SJSA1 (cell line): ENCODE measurements at regions not wholly inside any gene's neighbourhood (a gene's known extent, or its start where the extent isn't known, plus 50 kb on each side); places are given as distances from the start of the nearest gene placed in this dataset.

Experiments used
- DNase-seq, 2 experiments: peaks; one replicate each; pipeline ENCODE4 v3.0.0-alpha.2; 2015 to 2020; ENCODE audit warnings: low spot score in 2 of 2, low read depth in 1 of 2
- H3K27ac ChIP-seq: fragments of 250-450 bp; sonication (Bioruptor Pico); 2 replicates; pipeline ENCODE4 v1.5.1; 2020; ENCODE audit warnings: mild to moderate bottlenecking, moderate library complexity
- H3K27me3 ChIP-seq: fragments of 250-450 bp; sonication (Bioruptor Pico); replicated peaks from 2 replicates; pipeline ENCODE4 v1.5.1; 2020; ENCODE audit warnings: mild to moderate bottlenecking, moderate library complexity
- H3K36me3 ChIP-seq: fragments of 250-450 bp; sonication (Bioruptor Pico); 2 replicates; pipeline ENCODE4 v1.5.1; 2020; ENCODE audit warnings: mild to moderate bottlenecking
- H3K4me1 ChIP-seq: fragments of 250-450 bp; sonication (Bioruptor Pico); replicated peaks from 2 replicates; pipeline ENCODE4 v1.6.1; 2021; ENCODE audit warnings: mild to moderate bottlenecking
- H3K4me3 ChIP-seq: fragments of 250-450 bp; sonication (Bioruptor Pico); 2 replicates; pipeline ENCODE4 v1.5.1; 2020; ENCODE audit warnings: mild to moderate bottlenecking
- H3K9me3 ChIP-seq: fragments of 250-450 bp; sonication (Bioruptor Pico); replicated peaks from 2 replicates; pipeline ENCODE4 v1.5.1; 2020; ENCODE audit warnings: mild to moderate bottlenecking

DNA sequence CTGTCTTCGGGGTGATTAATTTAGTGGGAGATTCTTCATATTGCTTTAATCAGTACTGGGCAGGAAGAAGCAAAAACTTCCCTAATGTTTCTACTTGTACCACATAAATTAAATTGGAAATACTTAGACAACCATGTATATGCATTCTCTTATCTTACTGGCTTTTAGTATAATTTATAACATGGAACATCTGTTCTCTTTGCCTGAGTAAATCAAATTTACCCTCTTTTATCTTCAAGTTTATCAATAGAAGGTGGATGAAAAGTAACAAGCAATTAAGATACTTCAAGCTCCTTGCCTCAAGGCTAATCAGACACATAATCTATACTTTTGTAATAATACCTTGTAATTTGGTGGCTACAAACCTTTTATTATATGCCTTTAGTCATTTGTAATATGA is 274.4 kb upstream of the ARX start:
- DNase-seq, result no peak
- no peak overlapping the region for H3K27ac ChIP-seq
- H3K36me3 ChIP-seq, result no peaks in the 10 kb centered on the region
- H3K4me3 ChIP-seq, result no peak overlapping the region
- no peaks in the 10 kb centered on the region for H3K27me3 ChIP-seq
- no peaks in the 10 kb centered on the region for H3K4me1 ChIP-seq
- H3K9me3 ChIP-seq, result no peaks in the 10 kb centered on the region

DNA sequence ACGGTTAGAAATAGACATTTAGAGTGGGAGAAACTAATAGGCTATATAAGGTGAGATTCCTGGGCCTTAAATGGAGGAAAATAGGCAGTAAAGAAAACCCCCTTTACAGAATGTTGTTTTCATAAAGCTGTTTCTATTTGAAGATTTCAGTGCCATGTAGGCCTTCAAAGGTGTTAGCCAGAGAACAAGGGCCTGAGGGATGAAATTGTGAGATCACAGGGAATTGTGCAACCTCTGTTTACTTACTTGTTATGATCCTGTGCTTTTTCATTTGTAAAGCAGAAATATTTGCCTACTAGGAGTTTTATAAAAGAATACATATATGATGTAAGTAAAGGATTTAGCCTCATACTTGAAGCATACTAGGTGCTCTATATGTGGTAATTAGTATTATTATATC is 272.9 kb upstream of the ARX start:
- no peaks in the 10 kb centered on the region for H3K36me3 ChIP-seq
- no peak for DNase-seq
- H3K4me3 ChIP-seq, result no peak overlapping the region
- H3K4me1 ChIP-seq, result no peaks in the 10 kb centered on the region
- H3K27me3 ChIP-seq, result no peaks in the 10 kb centered on the region
- no peaks in the 10 kb centered on the region for H3K9me3 ChIP-seq
- H3K27ac ChIP-seq, result no peak overlapping the region

DNA sequence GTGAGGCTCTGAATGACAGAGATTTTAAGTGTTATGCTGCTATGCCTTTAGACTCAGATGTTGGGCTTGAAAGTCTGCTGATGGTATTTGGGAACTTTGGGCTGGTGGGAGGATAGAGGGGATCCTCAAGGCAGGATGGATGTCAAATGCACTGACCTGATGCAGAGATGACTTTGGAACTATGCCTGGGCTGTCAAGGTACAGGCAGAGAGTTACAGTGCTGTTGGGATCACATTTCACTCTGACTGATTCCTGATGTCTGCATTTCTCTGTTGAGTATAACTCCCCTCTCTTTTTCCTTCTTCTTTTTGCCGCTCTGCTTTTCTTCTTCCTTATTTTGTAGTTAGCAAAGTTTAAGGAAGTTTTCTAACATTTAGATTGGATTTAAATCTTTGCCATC is 271.8 kb upstream of the ARX start:
- no peaks in the 10 kb centered on the region for H3K36me3 ChIP-seq
- no peaks in the 10 kb centered on the region for H3K27me3 ChIP-seq
- no peak overlapping the region for H3K4me3 ChIP-seq
- no peaks in the 10 kb centered on the region for H3K4me1 ChIP-seq
- DNase-seq, result no peak
- no peak overlapping the region for H3K27ac ChIP-seq
- H3K9me3 ChIP-seq, result no peaks in the 10 kb centered on the region

DNA sequence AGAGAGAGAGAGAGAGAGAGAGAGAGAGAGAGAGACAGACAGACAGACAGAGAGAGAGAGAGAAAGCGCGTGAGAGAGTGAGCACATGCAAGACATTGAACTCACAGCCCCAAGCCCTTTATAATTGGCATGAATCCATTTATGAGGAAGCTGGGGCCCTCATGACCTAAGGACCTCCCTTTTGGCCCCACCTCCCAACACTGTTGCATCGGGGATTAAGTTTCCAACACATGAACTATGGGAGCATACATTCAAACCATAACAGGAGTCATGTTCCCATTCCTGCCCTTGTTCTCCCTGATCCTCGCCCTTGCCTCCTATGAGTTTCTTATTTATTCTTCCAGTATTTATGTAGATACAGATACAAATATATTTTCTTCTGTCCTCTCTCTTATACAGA is 269.8 kb upstream of the ARX start:
- Histone ChIP-seq H3K4me3 (no peak overlapping the region), H3K27ac (no peak overlapping the region), H3K4me1 (no peaks in the 10 kb centered on the region), H3K27me3 (no peaks in the 10 kb centered on the region), H3K9me3 (no peaks in the 10 kb centered on the region), H3K36me3 (no peaks in the 10 kb centered on the region)
- DNase-seq, result no peak

DNA sequence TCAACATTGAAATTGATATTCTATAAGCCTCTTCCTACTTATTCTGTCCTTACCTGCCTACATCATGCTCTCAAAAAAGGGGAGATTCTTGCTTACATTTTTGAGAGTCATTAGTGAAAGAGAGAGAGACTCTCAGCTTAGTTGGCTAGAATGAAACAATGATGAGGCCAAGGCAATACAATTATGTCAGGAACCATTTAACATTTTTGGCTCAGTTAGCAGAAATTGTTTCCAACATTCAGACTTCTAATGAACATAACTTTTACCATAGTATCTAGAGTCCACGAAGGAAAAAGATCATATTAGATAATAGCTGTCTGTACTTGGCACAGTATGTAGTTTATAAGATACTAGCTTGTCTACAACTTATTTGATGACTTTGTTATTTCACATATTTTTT is 263.7 kb upstream of the ARX start:
- H3K27ac ChIP-seq, result no peak overlapping the region
- H3K36me3 ChIP-seq, result no peaks in the 10 kb centered on the region
- no peak overlapping the region for H3K4me3 ChIP-seq
- H3K4me1 ChIP-seq, result no peaks in the 10 kb centered on the region
- no peaks in the 10 kb centered on the region for H3K9me3 ChIP-seq
- H3K27me3 ChIP-seq, result no peaks in the 10 kb centered on the region
- no peak for DNase-seq

DNA sequence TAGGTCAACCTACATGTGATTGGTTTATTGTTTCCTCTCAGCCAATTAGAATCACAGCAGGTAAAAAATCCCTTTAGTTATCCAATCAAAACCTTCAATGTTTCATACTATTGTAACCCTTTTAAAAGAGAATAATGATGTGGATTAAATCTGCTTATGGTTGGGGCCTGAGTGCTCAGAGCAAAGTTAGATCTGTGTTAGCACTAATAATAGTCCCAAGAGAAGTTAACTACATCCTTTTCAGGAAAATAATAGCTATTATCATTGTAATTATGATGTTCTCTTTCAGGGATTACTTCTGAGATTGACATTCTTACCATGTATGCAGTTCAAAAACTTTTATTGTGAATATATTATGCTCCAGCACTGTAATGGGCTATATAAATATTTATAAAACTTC is 262.6 kb upstream of the ARX start:
- DNase-seq, result no peak
- Histone ChIP-seq H3K4me3 (no peak overlapping the region), H3K4me1 (no peaks in the 10 kb centered on the region), H3K9me3 (no peaks in the 10 kb centered on the region), H3K27ac (no peak overlapping the region), H3K36me3 (no peaks in the 10 kb centered on the region), H3K27me3 (no peaks in the 10 kb centered on the region)

DNA sequence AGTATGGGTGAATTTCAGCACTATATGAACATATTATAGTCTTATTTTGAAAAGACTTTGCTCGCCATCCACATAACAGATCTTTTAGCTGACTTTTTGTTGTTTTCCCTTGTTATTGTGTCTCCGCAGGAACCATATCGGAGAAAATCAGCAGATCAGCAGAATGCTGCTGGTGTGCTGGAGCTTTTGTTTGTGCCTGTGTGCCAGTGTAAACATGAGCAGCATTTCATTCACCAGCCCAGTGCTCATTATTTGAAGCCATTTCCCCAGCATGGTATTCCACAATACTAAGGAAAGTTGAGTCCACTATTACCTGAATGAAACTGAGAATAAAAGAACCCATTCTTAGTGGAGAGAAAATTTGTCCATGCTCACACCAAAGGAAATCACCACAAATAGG is 261.8 kb upstream of the ARX start:
- no peaks in the 10 kb centered on the region for H3K9me3 ChIP-seq

DNA sequence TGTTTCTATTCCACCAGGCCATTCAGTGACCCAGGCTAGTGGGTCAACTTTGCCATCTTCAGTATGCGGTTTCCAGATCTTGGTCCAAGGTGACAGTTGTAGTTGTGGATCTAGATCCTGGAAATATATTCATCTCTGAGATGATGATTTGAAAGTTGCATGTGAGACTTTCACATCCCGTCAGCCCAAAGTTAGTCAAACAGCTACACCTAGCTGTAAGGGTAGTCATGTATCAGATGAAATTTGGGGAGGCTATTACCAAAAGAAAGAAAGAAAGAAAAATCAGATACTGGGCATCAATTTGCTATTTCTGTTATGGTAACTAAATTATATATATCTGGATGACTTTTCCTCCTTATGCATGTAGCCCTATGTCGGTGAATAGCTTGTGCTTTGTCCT is 259.4 kb upstream of the ARX start:
- no peaks in the 10 kb centered on the region for H3K27me3 ChIP-seq
- H3K36me3 ChIP-seq, result no peaks in the 10 kb centered on the region
- H3K27ac ChIP-seq, result no peak overlapping the region
- no peak overlapping the region for H3K4me3 ChIP-seq
- no peak for DNase-seq
- H3K9me3 ChIP-seq, result no peaks in the 10 kb centered on the region
- no peaks in the 10 kb centered on the region for H3K4me1 ChIP-seq

More for the DNA sequence above, 261.8 kb upstream of the ARX start:
- Histone ChIP-seq H3K27me3 (no peaks in the 10 kb centered on the region), H3K36me3 (no peaks in the 10 kb centered on the region), H3K4me3 (no peak overlapping the region), H3K4me1 (no peaks in the 10 kb centered on the region), H3K27ac (no peak overlapping the region)
- DNase-seq, result no peak

DNA sequence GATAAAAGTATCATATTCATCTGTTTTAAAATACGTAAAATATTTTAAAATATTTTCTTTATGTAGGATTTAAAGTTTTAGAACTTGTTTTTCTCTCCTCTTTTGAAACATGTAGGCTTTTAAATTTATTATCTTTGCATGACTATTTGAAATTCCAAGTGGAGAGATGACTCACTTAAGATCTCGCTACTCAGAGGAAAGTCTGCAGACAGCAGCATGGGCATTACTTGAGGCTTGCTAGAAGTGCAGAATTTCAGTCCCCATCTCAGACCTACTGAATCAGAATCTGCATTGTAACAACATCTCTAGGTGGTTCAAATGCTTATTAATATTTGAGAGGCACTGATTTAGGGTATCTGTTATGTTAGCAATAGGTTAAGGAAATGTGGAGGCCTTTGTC is 225.7 kb upstream of the ARX start:
- Histone ChIP-seq H3K27ac (no peak overlapping the region), H3K4me1 (no peaks in the 10 kb centered on the region), H3K4me3 (no peak overlapping the region), H3K36me3 (no peaks in the 10 kb centered on the region), H3K9me3 (no peaks in the 10 kb centered on the region), H3K27me3 (no peaks in the 10 kb centered on the region)
- no peak for DNase-seq

DNA sequence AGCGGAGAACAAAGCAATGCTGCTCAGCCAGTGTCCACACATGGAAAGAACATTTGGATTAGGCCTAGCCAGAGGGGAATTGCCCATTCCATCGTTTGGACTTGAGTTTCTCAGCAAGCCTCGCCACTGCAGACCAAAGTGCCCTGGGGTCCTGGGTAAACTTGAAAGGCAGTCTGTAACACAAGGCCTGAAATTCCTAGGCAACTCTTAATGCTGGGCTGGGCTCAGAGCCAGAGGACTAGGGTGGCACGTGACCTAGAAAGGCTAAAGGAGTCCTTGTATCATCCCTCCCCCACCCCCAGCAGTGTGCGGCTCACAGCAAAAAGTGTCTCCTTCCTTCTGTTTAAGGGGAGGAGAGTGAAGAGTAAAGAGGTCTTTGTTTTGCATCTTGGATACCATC is 210.4 kb upstream of the ARX start:
- H3K9me3 ChIP-seq, result no peaks in the 10 kb centered on the region
- no peak overlapping the region for H3K27ac ChIP-seq
- no peaks in the 10 kb centered on the region for H3K27me3 ChIP-seq
- H3K4me3 ChIP-seq, result no peak overlapping the region
- H3K4me1 ChIP-seq, result no peaks in the 10 kb centered on the region
- DNase-seq, result no peak
- no peaks in the 10 kb centered on the region for H3K36me3 ChIP-seq

DNA sequence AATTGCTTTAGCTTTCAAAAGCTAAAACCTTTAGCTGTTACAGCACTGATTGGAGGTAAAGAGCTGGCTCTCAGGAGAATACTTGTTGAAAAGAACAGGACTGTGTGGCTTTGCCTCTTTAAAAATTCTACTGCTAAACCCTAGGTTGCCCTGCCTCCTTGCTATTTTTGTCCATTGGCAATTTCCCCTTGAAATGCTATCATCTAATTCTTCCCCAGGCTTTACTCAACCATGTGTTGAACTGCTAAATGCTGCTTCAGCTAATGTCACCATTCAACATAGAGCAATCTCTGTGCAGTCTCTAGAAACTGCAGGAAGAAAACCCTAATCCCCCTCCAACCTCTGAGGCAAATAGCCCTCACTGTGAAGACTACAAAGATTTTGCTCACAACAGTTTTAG is 203.7 kb upstream of the ARX start:
- no peak overlapping the region for H3K27ac ChIP-seq
- no peak for DNase-seq
- no peaks in the 10 kb centered on the region for H3K27me3 ChIP-seq
- no peak overlapping the region for H3K4me3 ChIP-seq
- H3K9me3 ChIP-seq, result no peaks in the 10 kb centered on the region
- H3K36me3 ChIP-seq, result no peaks in the 10 kb centered on the region
- H3K4me1 ChIP-seq, result no peaks in the 10 kb centered on the region

DNA sequence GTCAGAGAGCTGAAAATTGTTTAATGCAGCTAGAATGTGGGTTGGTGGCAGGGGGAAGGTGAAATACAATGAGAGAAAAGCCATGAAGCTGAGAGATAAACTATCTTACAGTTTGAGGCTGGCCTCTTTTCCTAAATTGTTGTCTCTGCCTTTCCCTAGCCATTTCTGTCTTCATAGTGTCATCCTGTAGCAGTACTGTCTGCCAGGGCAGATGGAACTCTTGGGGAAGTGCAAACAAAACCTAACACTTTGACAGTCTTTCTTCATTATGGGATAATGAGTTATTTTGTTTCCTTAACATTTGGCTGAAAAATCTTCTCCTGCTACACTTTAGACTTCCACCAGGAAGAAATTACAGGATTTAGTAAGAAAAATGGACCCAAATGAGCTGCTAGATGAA is 197.8 kb upstream of the ARX start:
- Histone ChIP-seq H3K27me3 (no peaks in the 10 kb centered on the region), H3K36me3 (no peaks in the 10 kb centered on the region), H3K4me1 (no peaks in the 10 kb centered on the region)

DNA sequence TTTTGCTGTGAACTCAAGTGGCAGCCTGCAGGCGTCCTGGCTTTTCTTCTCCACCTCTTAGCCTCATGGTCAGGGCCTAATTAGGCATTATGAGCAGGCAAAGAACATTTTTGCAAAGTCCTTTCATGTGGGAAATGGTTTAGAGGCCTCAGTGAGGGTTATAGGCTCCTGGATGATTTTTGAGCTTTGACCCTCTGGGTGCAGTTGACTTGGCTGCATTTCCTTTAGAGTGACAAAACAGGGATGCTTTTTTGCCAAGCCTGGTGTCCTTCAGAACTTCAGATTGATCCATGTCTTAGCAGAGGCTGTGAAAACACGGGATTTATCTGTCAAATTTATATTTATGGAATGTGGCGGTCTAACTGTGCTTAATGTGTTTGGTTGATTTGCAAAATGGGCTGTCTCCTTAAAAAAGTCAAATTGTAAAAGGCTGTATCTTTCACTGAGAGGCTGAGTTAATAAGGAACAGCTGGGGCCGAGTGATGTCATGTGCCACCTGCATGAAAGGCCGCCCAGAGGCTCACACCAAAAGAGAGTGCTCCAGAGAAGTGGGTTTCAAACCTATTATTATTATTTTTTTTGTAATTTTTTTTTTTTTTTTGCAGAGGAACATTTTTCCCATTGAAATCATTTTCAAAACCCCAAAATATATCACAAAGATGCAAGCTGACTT is 192.2 kb upstream of the ARX start:
- H3K4me1 ChIP-seq, result no peaks in the 10 kb centered on the region
- H3K27ac ChIP-seq, result no peak overlapping the region
- DNase-seq, result no peak
- no peaks in the 10 kb centered on the region for H3K9me3 ChIP-seq
- H3K27me3 ChIP-seq, result no peaks in the 10 kb centered on the region
- no peak overlapping the region for H3K4me3 ChIP-seq
- H3K36me3 ChIP-seq, result no peaks in the 10 kb centered on the region

More for the DNA sequence above, 197.8 kb upstream of the ARX start:
- H3K27ac ChIP-seq, result no peak overlapping the region
- DNase-seq, result no peak
- no peaks in the 10 kb centered on the region for H3K9me3 ChIP-seq
- no peak overlapping the region for H3K4me3 ChIP-seq

DNA sequence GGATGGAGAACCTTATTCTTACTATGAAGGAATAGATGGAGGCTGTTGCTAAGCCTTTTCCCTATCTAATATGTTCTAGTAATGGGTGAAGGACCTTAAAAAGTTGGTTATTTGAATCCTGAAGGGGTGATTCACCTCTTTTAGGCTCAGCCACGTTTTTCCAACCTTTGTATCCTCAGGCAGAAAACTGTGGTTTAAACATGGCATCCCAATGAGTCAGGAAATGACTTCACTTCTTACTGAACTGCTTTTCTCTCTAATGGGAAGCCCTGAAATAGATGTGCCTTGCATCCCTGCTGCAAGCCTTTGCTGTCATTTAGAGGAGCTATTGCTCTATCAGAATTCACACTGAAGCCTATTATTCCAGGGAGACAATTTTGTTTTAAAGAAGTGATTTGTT is 191.0 kb upstream of the ARX start:
- no peak overlapping the region for H3K27ac ChIP-seq
- no peak for DNase-seq
- H3K4me1 ChIP-seq, result no peaks in the 10 kb centered on the region
- H3K36me3 ChIP-seq, result no peaks in the 10 kb centered on the region
- no peak overlapping the region for H3K4me3 ChIP-seq
- no peaks in the 10 kb centered on the region for H3K27me3 ChIP-seq
- H3K9me3 ChIP-seq, result no peaks in the 10 kb centered on the region

DNA sequence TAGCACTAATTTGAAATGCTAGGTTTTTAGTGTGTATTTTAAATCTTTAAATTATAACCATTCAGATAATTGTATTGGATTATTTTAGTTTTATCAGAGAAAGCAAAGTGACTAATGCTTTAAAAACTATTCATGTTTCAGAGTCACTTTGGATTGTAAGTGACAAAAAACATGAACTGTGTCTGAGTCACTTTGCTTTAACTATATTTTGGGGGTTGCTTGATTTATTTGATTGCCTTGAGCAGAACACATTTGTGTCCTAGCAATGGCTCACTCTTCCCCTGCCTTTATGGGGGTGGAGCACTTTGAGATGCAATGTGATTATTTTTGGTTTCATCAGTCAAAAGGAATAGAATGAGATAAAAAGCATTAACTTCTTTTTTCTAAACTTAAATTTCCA is 188.4 kb upstream of the ARX start:
- Histone ChIP-seq H3K9me3 (no peaks in the 10 kb centered on the region), H3K4me3 (no peak overlapping the region), H3K4me1 (no peaks in the 10 kb centered on the region), H3K36me3 (no peaks in the 10 kb centered on the region), H3K27me3 (no peaks in the 10 kb centered on the region), H3K27ac (no peak overlapping the region)
- DNase-seq, result no peak
